22Rv1 (cell line): ENCODE measurements at regions not wholly inside any gene's neighbourhood (a gene's known extent, or its start where the extent isn't known, plus 50 kb on each side); places are given as distances from the start of the nearest gene placed in this dataset.
"Not testable (repeated sequence)": the region's sequence is repeated elsewhere in the genome, so short reads cannot be mapped to it uniquely, and the experiment has no call there.

ENCODE experiments used
- ZFX ChIP-seq: fragments of 450-650 bp; IDR thresholded peaks from 2 replicates; pipeline ENCODE4 v1.6.1; 2017; ENCODE audit warnings: antibody characterized with exemption, borderline replicate concordance
- TF ChIP-seq, protein P1 (sequence below): fragments of 450-650 bp; IDR thresholded peaks from 2 replicates; pipeline ENCODE4 v1.5.1; 2017; ENCODE audit warnings: mild to moderate bottlenecking

DNA sequence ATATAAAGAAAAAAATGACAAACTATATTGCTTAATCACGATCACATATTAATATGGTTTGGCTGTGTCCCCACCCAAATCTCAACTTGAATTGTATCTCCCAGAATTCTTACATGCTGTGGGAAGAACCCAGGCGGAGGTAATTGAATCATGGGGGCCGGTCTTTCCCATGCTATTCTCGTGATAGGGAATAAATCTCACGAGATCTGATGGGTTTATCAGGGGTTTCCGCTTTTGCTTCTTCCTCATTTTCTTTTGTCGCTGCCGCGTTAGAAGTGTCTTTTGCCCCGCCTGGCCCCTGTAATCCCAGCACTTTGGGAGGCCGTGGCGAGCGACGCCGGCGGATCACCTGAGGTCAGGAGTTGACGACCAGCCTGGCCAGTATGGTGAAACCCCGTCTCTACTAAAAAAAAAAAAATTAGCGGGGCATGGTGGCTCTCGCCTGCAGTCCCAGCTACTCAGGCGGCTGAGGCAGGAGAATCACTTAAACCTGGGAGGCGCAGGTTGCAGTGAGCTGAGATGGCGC, 220.0 kb downstream of the KCNJ2 start:
- TF ChIP-seq, protein P1, sequence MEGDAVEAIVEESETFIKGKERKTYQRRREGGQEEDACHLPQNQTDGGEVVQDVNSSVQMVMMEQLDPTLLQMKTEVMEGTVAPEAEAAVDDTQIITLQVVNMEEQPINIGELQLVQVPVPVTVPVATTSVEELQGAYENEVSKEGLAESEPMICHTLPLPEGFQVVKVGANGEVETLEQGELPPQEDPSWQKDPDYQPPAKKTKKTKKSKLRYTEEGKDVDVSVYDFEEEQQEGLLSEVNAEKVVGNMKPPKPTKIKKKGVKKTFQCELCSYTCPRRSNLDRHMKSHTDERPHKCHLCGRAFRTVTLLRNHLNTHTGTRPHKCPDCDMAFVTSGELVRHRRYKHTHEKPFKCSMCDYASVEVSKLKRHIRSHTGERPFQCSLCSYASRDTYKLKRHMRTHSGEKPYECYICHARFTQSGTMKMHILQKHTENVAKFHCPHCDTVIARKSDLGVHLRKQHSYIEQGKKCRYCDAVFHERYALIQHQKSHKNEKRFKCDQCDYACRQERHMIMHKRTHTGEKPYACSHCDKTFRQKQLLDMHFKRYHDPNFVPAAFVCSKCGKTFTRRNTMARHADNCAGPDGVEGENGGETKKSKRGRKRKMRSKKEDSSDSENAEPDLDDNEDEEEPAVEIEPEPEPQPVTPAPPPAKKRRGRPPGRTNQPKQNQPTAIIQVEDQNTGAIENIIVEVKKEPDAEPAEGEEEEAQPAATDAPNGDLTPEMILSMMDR = not testable (repeated sequence)
- not testable (repeated sequence) for TF ChIP-seq ZFX
